ENCODE measurements at regions not wholly inside any gene's neighbourhood (a gene's known extent, or its start where the extent isn't known, plus 50 kb on each side); places are given as distances from the start of the nearest gene placed in this dataset.

- ChIA-PET POLR2A (no interaction called here), CTCF (interaction anchor here (0.5 to 2.5 kb wide), 11 partner anchors 9 to 356 kb away, joined by 3 to 10 read pairs (median 3); no protein-coding TSS in a partner anchor)
- no peak overlapping the region for H3K4me3 ChIP-seq (ENCODE audit: low read depth, low read length)
- no peaks in the 10 kb centered on the region for H3K9me3 ChIP-seq (ENCODE audit: control insufficient read depth, insufficient read depth, low read depth, low read length)
- H3K27ac ChIP-seq (ENCODE audit: extremely low read depth, low read depth, low read length): no peak overlapping the region
- H3K4me1 ChIP-seq (ENCODE audit: control insufficient read depth, insufficient read depth, low read length): 0 out of 2 replicates have a peak, but pooled peaks cover 4% of the 10 kb centered on the region
- no peaks in the 10 kb centered on the region for H3K36me3 ChIP-seq (ENCODE audit: control insufficient read depth in 2 of 2, insufficient read depth in 1 of 2, low read length in 2 of 2)
- TF ChIP-seq ZNF214 (tag by site-specific recombination; IDR thresholded peaks at IDR 0.05; ENCODE audit: borderline replicate concordance): no peak
- no peak for TF ChIP-seq ZNF280D (tag by site-specific recombination; IDR thresholded peaks at IDR 0.05)
- TF ChIP-seq ZNF473 (tag by site-specific recombination; IDR thresholded peaks at IDR 0.05): no peak
Measured at GRCh38 chr1:17908945-17909344, 153.8 kb downstream of the ACTL8 start.

- Histone ChIP-seq H3K27ac (ENCODE audit: extremely low read depth, low read depth, low read length) (no peak overlapping the region), H3K4me3 (ENCODE audit: low read depth, low read length) (no peak overlapping the region), H3K36me3 (ENCODE audit: control insufficient read depth in 2 of 2, insufficient read depth in 1 of 2, low read length in 2 of 2) (no peaks in the 10 kb centered on the region), H3K9me3 (ENCODE audit: control insufficient read depth, insufficient read depth, low read depth, low read length) (no peaks in the 10 kb centered on the region), H3K4me1 (ENCODE audit: control insufficient read depth, insufficient read depth, low read length) (0 out of 2 replicates have a peak, but pooled peaks cover 4% of the 10 kb centered on the region)
- ChIA-PET POLR2A (no interaction called here), CTCF (interaction anchor here (0.5 to 2.5 kb wide), 11 partner anchors 9 to 356 kb away, joined by 3 to 10 read pairs (median 4); no protein-coding TSS in a partner anchor)
- TF ChIP-seq ZBTB20 (tag by site-specific recombination; IDR thresholded peaks at IDR 0.05) (0 out of 2 replicates have a peak, but pooled peaks have one; percentile 30), CTCF (tag by site-specific recombination; IDR thresholded peaks at IDR 0.05) (0 out of 2 replicates have a peak, but pooled peaks have one; percentile 9), ZBTB7A (tag by site-specific recombination; IDR thresholded peaks at IDR 0.05; ENCODE audit: low read depth) (no peak), ZNF19 (tag by site-specific recombination; IDR thresholded peaks at IDR 0.05; ENCODE audit: low read depth) (no peak), ZNF341 (tag by site-specific recombination; IDR thresholded peaks at IDR 0.05; ENCODE audit: low read depth) (peak; percentile 48), ZNF449 (tag by site-specific recombination; IDR thresholded peaks at IDR 0.05) (peak; percentile 72), ZNF433 (tag by site-specific recombination; IDR thresholded peaks at IDR 0.05; ENCODE audit: low read depth) (no peak), ZNF654 (tag by site-specific recombination; IDR thresholded peaks at IDR 0.05; ENCODE audit: low read depth) (peak; percentile 35), ZNF302 (tag by site-specific recombination; IDR thresholded peaks at IDR 0.05; ENCODE audit: low read depth) (no peak)
Measured at GRCh38 chr1:17909634-17910033, 154.5 kb downstream of the ACTL8 start.

- Histone ChIP-seq H3K4me1 (ENCODE audit: control insufficient read depth, insufficient read depth, low read length) (0 out of 2 replicates have a peak, but pooled peaks cover 4% of the 10 kb centered on the region), H3K36me3 (ENCODE audit: control insufficient read depth in 2 of 2, insufficient read depth in 1 of 2, low read length in 2 of 2) (no peaks in the 10 kb centered on the region), H3K9me3 (ENCODE audit: control insufficient read depth, insufficient read depth, low read depth, low read length) (no peaks in the 10 kb centered on the region), H3K4me3 (ENCODE audit: low read depth, low read length) (no peak overlapping the region), H3K27ac (ENCODE audit: extremely low read depth, low read depth, low read length) (no peak overlapping the region)
- POLR2A ChIA-PET: interaction anchor here (0.6 kb wide), 1 partner anchor 334 kb away, joined by 3 read pairs; no protein-coding TSS in a partner anchor
- TF ChIP-seq FEZF1 (tag by site-specific recombination; IDR thresholded peaks at IDR 0.05) (0 out of 2 replicates have a peak, but pooled peaks have one; percentile 7), PRDM4 (tag by site-specific recombination; IDR thresholded peaks at IDR 0.05) (no peak), PRDM6 (tag by site-specific recombination; IDR thresholded peaks at IDR 0.05) (peak; percentile 63), ZNF792 (tag by site-specific recombination; IDR thresholded peaks at IDR 0.05) (no peak), OSR2 (tag by site-specific recombination; IDR thresholded peaks at IDR 0.05) (0 out of 2 replicates have a peak, but pooled peaks have one; percentile 7), ZNF157 (tag by site-specific recombination; IDR thresholded peaks at IDR 0.05) (no peak), ZNF223 (tag by site-specific recombination; IDR thresholded peaks at IDR 0.05) (no peak), HOXD13 (CRISPR knock-in tag; IDR thresholded peaks at IDR 0.05; ENCODE audit: borderline replicate concordance) (no peak)
- CTCF ChIA-PET: interaction anchor here (1.0 to 2.5 kb wide), 3 partner anchors 11 to 685 kb away, joined by 4 to 10 read pairs (median 6); no protein-coding TSS in a partner anchor
Measured at GRCh38 chr1:17911791-17912190, 156.7 kb downstream of the ACTL8 start.
